Esophagus muscularis mucosa (tissue), 4 donors: ENCODE measurements at regions not wholly inside any gene's neighbourhood (a gene's known extent, or its start where the extent isn't known, plus 50 kb on each side); places are given as distances from the start of the nearest gene placed in this dataset.

Source experiments
- CTCF ChIP-seq, 3 experiments: fragments of 200-600 bp in 2 of 3; fragments of 450-650 bp in 1 of 3; sonication (generic) in 2 of 3; IDR thresholded peaks; one replicate each; pipeline ENCODE4 v1.5.1; 2017 to 2019; ENCODE audit warnings: antibody characterized with exemption in 3 of 3, mild to moderate bottlenecking in 2 of 3, moderate library complexity in 1 of 3
- EP300 ChIP-seq: sonication (generic); formaldehyde crosslinking; IDR thresholded peaks from one replicate; pipeline ENCODE4 v1.6.1; 2017; ENCODE audit warnings: antibody characterized with exemption
- POLR2A ChIP-seq: fragments of 450-650 bp; IDR thresholded peaks from one replicate; pipeline ENCODE4 v1.6.1; 2017; ENCODE audit warnings: antibody characterized with exemption, moderate library complexity, mild to moderate bottlenecking, low read depth
- POLR2AphosphoS5 ChIP-seq, 2 donors: sonication (generic); formaldehyde crosslinking; IDR thresholded peaks; one replicate each; pipeline ENCODE4 v1.6.1; 2017; ENCODE audit warnings: antibody characterized with exemption in 2 of 2

GRCh38 chr11:45054956-45055355, 91.5 kb upstream of the PRDM11 start:
- TF ChIP-seq POLR2A: no peak
- TF ChIP-seq CTCF (IDR thresholded peaks at IDR 0.05): no peak
- no peak for TF ChIP-seq POLR2AphosphoS5 (IDR thresholded peaks at IDR 0.05)
- TF ChIP-seq EP300: no peak
